ENCODE measurements at regions not wholly inside any gene's neighbourhood (a gene's known extent, or its start where the extent isn't known, plus 50 kb on each side); places are given as distances from the start of the nearest gene placed in this dataset.

GRCh38 chr2:129277585-129277981 is 701.9 kb upstream of the RAB6C start:
- POLR2A ChIA-PET = no interaction called here
- peaks cover 0 to 3% (median 0%) of the 10 kb centered on the region in 5 experiments for H3K27me3 ChIP-seq (replicated peaks in 2 of 5; ENCODE audit: control insufficient read depth in 4 of 5, insufficient read depth in 5 of 5, low read length in 4 of 5)
- H3K9me3 ChIP-seq (ENCODE audit: control extremely low read depth in 1 of 5, control insufficient read depth in 4 of 5, insufficient read depth in 2 of 5, low read depth in 1 of 5, low read length in 4 of 5) = peaks cover 0 to 2% (median 0%) of the 10 kb centered on the region in 5 experiments
- WGBS (ENCODE audit: insufficient coverage) = 83% methylated on average over 1 of the region's 2 CpGs
- no peaks in the 10 kb centered on the region for H3K36me3 ChIP-seq (ENCODE audit: control insufficient read depth in 4 of 4, insufficient read depth in 4 of 4, low read length in 3 of 4)
- no peak overlapping the region for H3K27ac ChIP-seq (ENCODE audit: insufficient read depth in 1 of 2, low read depth in 1 of 2, low read length in 2 of 2, poor library complexity in 1 of 2, severe bottlenecking in 2 of 2)
- no peaks in the 10 kb centered on the region for H3K4me1 ChIP-seq (ENCODE audit: control extremely low read depth in 1 of 4, control insufficient read depth in 4 of 4, insufficient read depth in 4 of 4, low read length in 3 of 4)
- CTCF ChIA-PET = no interaction called here
- DNase-seq = no peak
- H3K4me3 ChIP-seq (ENCODE audit: control insufficient read depth in 1 of 7, extremely low read depth in 1 of 7, insufficient read depth in 4 of 7, low read depth in 2 of 7, low read length in 6 of 7) = no peak overlapping the region

- POLR2A ChIA-PET = interaction anchor here (0.6 kb wide), 1 partner anchor 15 kb away, joined by 5 read pairs; no protein-coding TSS in a partner anchor
- no peak for DNase-seq
Measured at GRCh38 chr2:129281791-129282530, 697.5 kb upstream of the RAB6C start.

GRCh38 chr2:129285012-129285411 is 694.5 kb upstream of the RAB6C start:
- no peak overlapping the region for H3K27ac ChIP-seq (ENCODE audit: insufficient read depth in 1 of 2, low read depth in 1 of 2, low read length in 2 of 2, poor library complexity in 1 of 2, severe bottlenecking in 2 of 2)
- H3K36me3 ChIP-seq (ENCODE audit: control insufficient read depth in 4 of 4, insufficient read depth in 4 of 4, low read length in 3 of 4) = no peaks in the 10 kb centered on the region
- CTCF ChIA-PET = no interaction called here
- POLR2A ChIA-PET = no interaction called here
- no peaks in the 10 kb centered on the region for H3K9me3 ChIP-seq (ENCODE audit: control extremely low read depth in 1 of 5, control insufficient read depth in 4 of 5, insufficient read depth in 2 of 5, low read depth in 1 of 5, low read length in 4 of 5)
- no peak overlapping the region for H3K4me3 ChIP-seq (ENCODE audit: control insufficient read depth in 1 of 7, extremely low read depth in 1 of 7, insufficient read depth in 4 of 7, low read depth in 2 of 7, low read length in 6 of 7)
- H3K4me1 ChIP-seq (ENCODE audit: control extremely low read depth in 1 of 4, control insufficient read depth in 4 of 4, insufficient read depth in 4 of 4, low read length in 3 of 4) = no peaks in the 10 kb centered on the region
- H3K27me3 ChIP-seq (replicated peaks in 2 of 5; ENCODE audit: control insufficient read depth in 4 of 5, insufficient read depth in 5 of 5, low read length in 4 of 5) = peaks cover 0 to 3% (median 2%) of the 10 kb centered on the region in 5 experiments
- DNase-seq = no peak

More at GRCh38 chr2:129281791-129282530, 697.5 kb upstream of the RAB6C start:
- Histone ChIP-seq H3K9me3 (ENCODE audit: control extremely low read depth in 1 of 5, control insufficient read depth in 4 of 5, insufficient read depth in 2 of 5, low read depth in 1 of 5, low read length in 4 of 5) (peaks cover 0 to 2% (median 0%) of the 10 kb centered on the region in 5 experiments), H3K4me1 (ENCODE audit: control extremely low read depth in 1 of 4, control insufficient read depth in 4 of 4, insufficient read depth in 4 of 4, low read length in 3 of 4) (no peaks in the 10 kb centered on the region), H3K27ac (ENCODE audit: insufficient read depth in 1 of 2, low read depth in 1 of 2, low read length in 2 of 2, poor library complexity in 1 of 2, severe bottlenecking in 2 of 2) (no peak overlapping the region), H3K4me3 (ENCODE audit: control insufficient read depth in 1 of 7, extremely low read depth in 1 of 7, insufficient read depth in 4 of 7, low read depth in 2 of 7, low read length in 6 of 7) (no peak overlapping the region), H3K27me3 (replicated peaks in 2 of 5; ENCODE audit: control insufficient read depth in 4 of 5, insufficient read depth in 5 of 5, low read length in 4 of 5) (peaks cover 0 to 3% (median 2%) of the 10 kb centered on the region in 5 experiments), H3K36me3 (ENCODE audit: control insufficient read depth in 4 of 4, insufficient read depth in 4 of 4, low read length in 3 of 4) (no peaks in the 10 kb centered on the region)
- CTCF ChIA-PET = no interaction called here
- 100% methylated on average over 4 of the region's 5 CpGs for WGBS (ENCODE audit: insufficient coverage)

GRCh38 chr2:129293326-129293725 is 686.1 kb upstream of the RAB6C start:
- no CpG with 5 or more reads among the region's 1 CpG for WGBS (ENCODE audit: insufficient coverage)
- DNase-seq = no peak
- ChIA-PET POLR2A (no interaction called here), CTCF (no interaction called here)
- H3K4me1 ChIP-seq (ENCODE audit: control extremely low read depth in 1 of 4, control insufficient read depth in 4 of 4, insufficient read depth in 4 of 4, low read length in 3 of 4) = no peaks in the 10 kb centered on the region
- peaks cover 0 to 2% (median 0%) of the 10 kb centered on the region in 5 experiments for H3K27me3 ChIP-seq (replicated peaks in 2 of 5; ENCODE audit: control insufficient read depth in 4 of 5, insufficient read depth in 5 of 5, low read length in 4 of 5)
- H3K9me3 ChIP-seq (ENCODE audit: control extremely low read depth in 1 of 5, control insufficient read depth in 4 of 5, insufficient read depth in 2 of 5, low read depth in 1 of 5, low read length in 4 of 5) = peaks cover 0 to 4% (median 0%) of the 10 kb centered on the region in 5 experiments
- H3K4me3 ChIP-seq (ENCODE audit: control insufficient read depth in 1 of 7, extremely low read depth in 1 of 7, insufficient read depth in 4 of 7, low read depth in 2 of 7, low read length in 6 of 7) = no peak overlapping the region
- H3K27ac ChIP-seq (ENCODE audit: insufficient read depth in 1 of 2, low read depth in 1 of 2, low read length in 2 of 2, poor library complexity in 1 of 2, severe bottlenecking in 2 of 2) = no peak overlapping the region
- no peaks in the 10 kb centered on the region for H3K36me3 ChIP-seq (ENCODE audit: control insufficient read depth in 4 of 4, insufficient read depth in 4 of 4, low read length in 3 of 4)

GRCh38 chr2:129296396-129296795 is 683.1 kb upstream of the RAB6C start:
- CTCF ChIA-PET = no interaction called here
- no peak overlapping the region for H3K27ac ChIP-seq (ENCODE audit: insufficient read depth in 1 of 2, low read depth in 1 of 2, low read length in 2 of 2, poor library complexity in 1 of 2, severe bottlenecking in 2 of 2)
- POLR2A ChIA-PET = no interaction called here

GRCh38 chr2:129296806-129297205 is 682.7 kb upstream of the RAB6C start:
- ChIA-PET CTCF (no interaction called here), POLR2A (no interaction called here)
- DNase-seq = peak in 1 of 3 donors; percentile 2
- Histone ChIP-seq H3K36me3 (ENCODE audit: control insufficient read depth in 4 of 4, insufficient read depth in 4 of 4, low read length in 3 of 4) (no peaks in the 10 kb centered on the region), H3K27ac (ENCODE audit: insufficient read depth in 1 of 2, low read depth in 1 of 2, low read length in 2 of 2, poor library complexity in 1 of 2, severe bottlenecking in 2 of 2) (no peak overlapping the region), H3K27me3 (replicated peaks in 2 of 5; ENCODE audit: control insufficient read depth in 4 of 5, insufficient read depth in 5 of 5, low read length in 4 of 5) (peaks cover 0 to 2% (median 0%) of the 10 kb centered on the region in 5 experiments), H3K4me3 (ENCODE audit: control insufficient read depth in 1 of 7, extremely low read depth in 1 of 7, insufficient read depth in 4 of 7, low read depth in 2 of 7, low read length in 6 of 7) (no peak overlapping the region), H3K9me3 (ENCODE audit: control extremely low read depth in 1 of 5, control insufficient read depth in 4 of 5, insufficient read depth in 2 of 5, low read depth in 1 of 5, low read length in 4 of 5) (peaks cover 0 to 4% (median 0%) of the 10 kb centered on the region in 5 experiments), H3K4me1 (ENCODE audit: control extremely low read depth in 1 of 4, control insufficient read depth in 4 of 4, insufficient read depth in 4 of 4, low read length in 3 of 4) (no peaks in the 10 kb centered on the region)
- 26% methylated on average over 4 of the region's 5 CpGs for WGBS (ENCODE audit: insufficient coverage)

More at GRCh38 chr2:129296396-129296795, 683.1 kb upstream of the RAB6C start:
- DNase-seq = no peak
- Histone ChIP-seq H3K9me3 (ENCODE audit: control extremely low read depth in 1 of 5, control insufficient read depth in 4 of 5, insufficient read depth in 2 of 5, low read depth in 1 of 5, low read length in 4 of 5) (peaks cover 0 to 4% (median 0%) of the 10 kb centered on the region in 5 experiments), H3K27me3 (replicated peaks in 2 of 5; ENCODE audit: control insufficient read depth in 4 of 5, insufficient read depth in 5 of 5, low read length in 4 of 5) (peaks cover 0 to 2% (median 0%) of the 10 kb centered on the region in 5 experiments), H3K36me3 (ENCODE audit: control insufficient read depth in 4 of 4, insufficient read depth in 4 of 4, low read length in 3 of 4) (no peaks in the 10 kb centered on the region), H3K4me3 (ENCODE audit: control insufficient read depth in 1 of 7, extremely low read depth in 1 of 7, insufficient read depth in 4 of 7, low read depth in 2 of 7, low read length in 6 of 7) (no peak overlapping the region), H3K4me1 (ENCODE audit: control extremely low read depth in 1 of 4, control insufficient read depth in 4 of 4, insufficient read depth in 4 of 4, low read length in 3 of 4) (no peaks in the 10 kb centered on the region)
- WGBS (ENCODE audit: insufficient coverage) = 98% methylated on average over 3 of the region's 4 CpGs

GRCh38 chr2:129297430-129297829 is 682.0 kb upstream of the RAB6C start:
- POLR2A ChIA-PET = no interaction called here
- Histone ChIP-seq H3K4me1 (ENCODE audit: control extremely low read depth in 1 of 4, control insufficient read depth in 4 of 4, insufficient read depth in 4 of 4, low read length in 3 of 4) (no peaks in the 10 kb centered on the region), H3K4me3 (ENCODE audit: control insufficient read depth in 1 of 7, extremely low read depth in 1 of 7, insufficient read depth in 4 of 7, low read depth in 2 of 7, low read length in 6 of 7) (no peak overlapping the region), H3K27ac (ENCODE audit: insufficient read depth in 1 of 2, low read depth in 1 of 2, low read length in 2 of 2, poor library complexity in 1 of 2, severe bottlenecking in 2 of 2) (no peak overlapping the region), H3K27me3 (replicated peaks in 2 of 5; ENCODE audit: control insufficient read depth in 4 of 5, insufficient read depth in 5 of 5, low read length in 4 of 5) (peaks cover 0 to 3% (median 0%) of the 10 kb centered on the region in 5 experiments), H3K36me3 (ENCODE audit: control insufficient read depth in 4 of 4, insufficient read depth in 4 of 4, low read length in 3 of 4) (no peaks in the 10 kb centered on the region), H3K9me3 (ENCODE audit: control extremely low read depth in 1 of 5, control insufficient read depth in 4 of 5, insufficient read depth in 2 of 5, low read depth in 1 of 5, low read length in 4 of 5) (peaks cover 0 to 1% (median 0%) of the 10 kb centered on the region in 5 experiments)
- DNase-seq = no peak
- 63% methylated on average over 3 of the region's 4 CpGs for WGBS (ENCODE audit: insufficient coverage)
- CTCF ChIA-PET = no interaction called here
